ENCODE measurements at regions not wholly inside any gene's neighbourhood (a gene's known extent, or its start where the extent isn't known, plus 50 kb on each side); places are given as distances from the start of the nearest gene placed in this dataset.

- H3K4me3 Mint-ChIP-seq (ENCODE audit: unreplicated experiment), result no peak overlapping the region
- no peak for DNase-seq (ENCODE audit: low spot score)
Measured at GRCh38 chr3:30518872-30519271, 87.5 kb upstream of the TGFBR2 start.

DNA sequence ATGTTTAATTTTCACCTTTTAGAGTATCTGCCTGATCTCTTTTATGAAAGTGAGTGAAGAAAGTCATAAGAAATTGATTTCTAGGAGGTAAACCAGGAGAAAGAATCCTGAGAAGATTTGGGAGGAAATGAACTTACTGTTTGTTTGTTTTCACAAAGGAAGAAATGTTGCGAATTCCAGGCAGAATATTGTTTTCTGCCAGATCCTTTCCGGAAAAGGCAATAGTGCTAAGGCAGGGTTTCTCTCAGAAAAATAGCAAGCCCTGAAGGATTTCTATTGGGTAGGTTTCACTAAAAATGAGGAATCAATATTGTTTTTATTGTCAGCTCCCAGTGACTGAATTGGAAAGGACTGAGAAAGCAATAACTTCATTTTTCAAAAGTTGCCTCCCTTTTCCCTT lies 85.7 kb upstream of the TGFBR2 start:
- DNase-seq (ENCODE audit: low spot score), result no peak
- peaks cover 76% of the 10 kb centered on the region for H3K4me1 Mint-ChIP-seq (ENCODE audit: low read depth)
- H3K36me3 Mint-ChIP-seq (ENCODE audit: low read depth), result no peaks in the 10 kb centered on the region
- TF ChIP-seq CTCF (IDR thresholded peaks at IDR 0.05), result no peak
- no peak overlapping the region for H3K27ac Mint-ChIP-seq (ENCODE audit: unreplicated experiment)
- H3K9me3 Mint-ChIP-seq (ENCODE audit: low read depth), result no peaks in the 10 kb centered on the region
- no peaks in the 10 kb centered on the region for H3K27me3 Mint-ChIP-seq (ENCODE audit: low read depth)
- no peak overlapping the region for H3K4me3 Mint-ChIP-seq (ENCODE audit: unreplicated experiment)

More at GRCh38 chr3:30518872-30519271, 87.5 kb upstream of the TGFBR2 start:
- H3K27me3 Mint-ChIP-seq (ENCODE audit: low read depth), result no peaks in the 10 kb centered on the region
- no peak for TF ChIP-seq CTCF (IDR thresholded peaks at IDR 0.05)
- no peaks in the 10 kb centered on the region for H3K36me3 Mint-ChIP-seq (ENCODE audit: low read depth)
- no peaks in the 10 kb centered on the region for H3K9me3 Mint-ChIP-seq (ENCODE audit: low read depth)
- peak overlapping the region; percentile 19 for H3K27ac Mint-ChIP-seq (ENCODE audit: unreplicated experiment)
- H3K4me1 Mint-ChIP-seq (ENCODE audit: low read depth), result peaks cover 70% of the 10 kb centered on the region

DNA sequence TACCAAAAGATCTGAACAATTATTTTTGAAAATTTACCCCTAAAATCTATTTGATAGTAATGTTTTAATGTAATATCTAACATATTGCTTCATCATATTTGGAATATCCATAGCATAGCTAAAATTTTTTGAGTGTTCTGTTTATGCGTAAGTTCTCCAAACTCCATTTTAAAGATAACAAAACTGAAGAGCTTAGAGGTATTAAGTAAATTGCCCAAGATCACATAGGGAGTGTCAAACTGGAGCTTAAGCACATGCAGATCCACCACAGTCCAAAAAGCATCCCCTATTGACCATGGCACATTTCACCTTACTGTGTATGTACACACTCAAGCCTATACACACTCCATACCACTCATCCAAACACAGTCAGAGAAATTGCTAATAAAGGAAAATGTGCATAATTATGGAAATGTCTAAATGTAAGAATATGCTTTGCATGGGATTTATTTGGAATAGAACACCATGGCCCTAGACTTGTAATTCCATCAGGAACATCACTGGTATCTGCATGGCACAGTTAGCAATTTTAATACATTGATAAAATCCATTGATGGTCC lies 85.2 kb upstream of the TGFBR2 start:
- H3K9me3 Mint-ChIP-seq (ENCODE audit: low read depth), result no peaks in the 10 kb centered on the region
- no peak for TF ChIP-seq CTCF (IDR thresholded peaks at IDR 0.05)
- H3K4me1 Mint-ChIP-seq (ENCODE audit: low read depth), result peaks cover 71% of the 10 kb centered on the region
- DNase-seq (ENCODE audit: low spot score), result no peak
- H3K36me3 Mint-ChIP-seq (ENCODE audit: low read depth), result no peaks in the 10 kb centered on the region
- no peaks in the 10 kb centered on the region for H3K27me3 Mint-ChIP-seq (ENCODE audit: low read depth)
- no peak overlapping the region for H3K27ac Mint-ChIP-seq (ENCODE audit: unreplicated experiment)
- H3K4me3 Mint-ChIP-seq (ENCODE audit: unreplicated experiment), result no peak overlapping the region

DNA sequence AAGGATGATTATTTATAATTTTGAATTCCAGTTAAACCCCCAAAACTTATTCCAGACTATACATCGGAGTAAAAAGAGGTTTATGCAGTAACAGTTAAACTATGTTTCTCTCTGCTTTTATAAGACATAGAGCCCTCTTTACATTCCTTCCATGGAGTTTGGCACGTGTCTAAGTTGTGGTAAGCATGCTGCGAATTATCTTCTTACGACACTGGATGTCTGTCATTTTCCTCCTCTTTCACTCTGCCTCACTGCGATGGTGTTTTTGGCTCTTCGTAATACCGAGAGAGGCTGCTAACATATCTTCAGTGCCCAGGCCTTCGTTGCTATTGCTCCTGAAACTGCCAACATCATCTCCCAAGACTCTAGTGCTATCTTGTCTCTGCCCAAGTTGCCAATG lies 83.9 kb upstream of the TGFBR2 start:
- no peaks in the 10 kb centered on the region for H3K9me3 Mint-ChIP-seq (ENCODE audit: low read depth)
- no peaks in the 10 kb centered on the region for H3K36me3 Mint-ChIP-seq (ENCODE audit: low read depth)
- no peaks in the 10 kb centered on the region for H3K27me3 Mint-ChIP-seq (ENCODE audit: low read depth)
- no peak overlapping the region for H3K27ac Mint-ChIP-seq (ENCODE audit: unreplicated experiment)
- H3K4me3 Mint-ChIP-seq (ENCODE audit: unreplicated experiment), result no peak overlapping the region
- peaks cover 69% of the 10 kb centered on the region for H3K4me1 Mint-ChIP-seq (ENCODE audit: low read depth)
- DNase-seq (ENCODE audit: low spot score), result no peak
- no peak for TF ChIP-seq CTCF (IDR thresholded peaks at IDR 0.05)

DNA sequence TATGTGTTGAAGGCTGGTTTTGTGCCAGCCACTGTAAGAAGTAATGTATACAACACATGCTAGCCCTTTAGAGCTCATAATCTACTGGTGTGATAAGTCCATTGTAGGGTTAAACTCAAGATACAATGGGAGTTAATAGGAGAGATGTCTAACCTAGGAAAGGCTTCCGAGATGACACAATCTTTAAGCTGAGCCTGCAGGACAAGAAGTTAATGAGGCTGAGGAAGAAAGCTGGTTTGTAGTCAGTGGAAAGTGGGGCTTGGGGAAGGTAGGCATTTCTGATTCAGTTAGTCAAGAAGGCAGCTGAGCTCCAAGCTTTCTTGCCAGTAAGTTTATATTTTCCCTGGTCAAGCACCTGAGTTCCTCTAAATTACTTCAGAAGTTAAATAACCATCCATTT lies 83.0 kb upstream of the TGFBR2 start:
- TF ChIP-seq CTCF (IDR thresholded peaks at IDR 0.05), result no peak

More for the DNA sequence above, 83.0 kb upstream of the TGFBR2 start:
- no peaks in the 10 kb centered on the region for H3K36me3 Mint-ChIP-seq (ENCODE audit: low read depth)
- peaks cover 69% of the 10 kb centered on the region for H3K4me1 Mint-ChIP-seq (ENCODE audit: low read depth)
- H3K27me3 Mint-ChIP-seq (ENCODE audit: low read depth), result no peaks in the 10 kb centered on the region
- H3K4me3 Mint-ChIP-seq (ENCODE audit: unreplicated experiment), result no peak overlapping the region
- no peak for DNase-seq (ENCODE audit: low spot score)
- H3K27ac Mint-ChIP-seq (ENCODE audit: unreplicated experiment), result no peak overlapping the region
- no peaks in the 10 kb centered on the region for H3K9me3 Mint-ChIP-seq (ENCODE audit: low read depth)
